Aorta (tissue), 5 donors: ENCODE measurements at regions not wholly inside any gene's neighbourhood (a gene's known extent, or its start where the extent isn't known, plus 50 kb on each side); places are given as distances from the start of the nearest gene placed in this dataset.
A peak's percentile ranks its signal among the peaks of the same experiment; 100 is the strongest.

ENCODE experiments used
- ATAC-seq: fragments of 200-7000 bp; cut with Tn5 transposase; one replicate; pipeline ENCODE4 v1.9.1; 2022; ENCODE audit warnings: moderate library complexity; ENCODE audit not compliant: low FRiP score
- DNase-seq, 2 donors: peaks; one replicate each; pipeline ENCODE4 v3.0.0-alpha.2; 2020
- H3K27ac ChIP-seq, 2 donors: one replicate each; pipeline ENCODE4 v1.5.1; 2013; ENCODE audit warnings: low read length in 2 of 2, mild to moderate bottlenecking in 2 of 2, moderate library complexity in 2 of 2, control low read depth in 1 of 2, inconsistent platforms in 1 of 2, low read depth in 1 of 2
- H3K27me3 ChIP-seq, 2 donors: one replicate each; pipeline ENCODE4 v1.6.1; 2013; ENCODE audit warnings: control low read depth in 1 of 2, low read length in 1 of 2, mild to moderate bottlenecking in 1 of 2, moderate library complexity in 1 of 2; ENCODE audit not compliant: insufficient read depth in 2 of 2, control insufficient read depth in 1 of 2
- H3K36me3 ChIP-seq, 2 donors: one replicate each; pipeline ENCODE4 v1.6.1; 2013; ENCODE audit warnings: control low read depth in 1 of 2, low read length in 1 of 2, mild to moderate bottlenecking in 1 of 2; ENCODE audit not compliant: insufficient read depth in 2 of 2, control insufficient read depth in 1 of 2
- H3K4me1 ChIP-seq, 2 donors: one replicate each; pipeline ENCODE4 v1.6.1; 2013; ENCODE audit warnings: low read length in 2 of 2, control low read depth in 1 of 2, mild to moderate bottlenecking in 1 of 2, moderate library complexity in 1 of 2; ENCODE audit not compliant: insufficient read depth in 2 of 2, control insufficient read depth in 1 of 2
- H3K4me3 ChIP-seq, 2 donors: one replicate each; pipeline ENCODE4 v1.5.1; 2013; ENCODE audit warnings: low read length in 2 of 2, control low read depth in 1 of 2, mild to moderate bottlenecking in 1 of 2
- H3K9me3 ChIP-seq: one replicate; pipeline ENCODE4 v1.6.1; 2013; ENCODE audit warnings: mild to moderate bottlenecking, low read length; ENCODE audit not compliant: control insufficient read depth
- WGBS, 2 donors: extraction: QIAGEN DNeasy Blood & Tissue Kit; methylation state at CpG; one replicate each; pipeline ENCODE4 v1.1.7; 2013; 5-methylcytosine and 5-hydroxymethylcytosine counted together
- intact Hi-C, 2 donors: fragments of 100-400 bp; cut with DNase I; formaldehyde crosslinking; loops; one replicate each; pipeline versions ENCODE4 v1.14.2 to v1.15.0; 2022
- donor health status: healthy with polysubstance abuse.
- donor health status: Bipolar disorder and iron deficiency.
- donor health status: DM: no; HTN: no; CAD: no.
- donor health status: DM: no; HTN: no; CAD: no.
- donor health status: DM: yes; HTN: yes; CAD: no.

DNA sequence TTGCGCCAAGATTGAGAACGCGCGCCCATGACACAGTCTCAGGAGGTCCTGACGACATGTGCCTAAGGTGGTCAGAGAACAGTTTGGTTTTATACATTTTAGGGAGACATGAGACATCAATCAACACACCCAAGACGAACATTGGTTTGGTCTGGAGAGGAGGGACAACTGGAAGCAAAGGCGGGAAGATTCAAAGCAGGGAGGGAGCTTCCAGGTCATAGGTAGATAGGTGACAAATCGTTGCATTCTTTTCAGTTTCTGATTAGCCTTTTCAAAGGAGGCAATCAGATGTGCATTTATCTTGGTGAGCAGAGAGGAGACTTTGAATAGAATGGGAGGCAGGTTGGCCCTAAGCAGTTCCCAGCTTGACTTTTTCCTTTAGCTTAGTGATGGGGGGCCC is 828.4 kb upstream of the DPPA4 start:
- no peak overlapping the region for H3K4me3 ChIP-seq
- H3K27me3 ChIP-seq, result no peaks in the 10 kb centered on the region
- no peak for DNase-seq
- H3K9me3 ChIP-seq, result no peaks in the 10 kb centered on the region
- no peak overlapping the region for H3K27ac ChIP-seq
- 60 to 62% methylated on average over 8 of the region's 8 CpGs for WGBS, 2 donors
- H3K36me3 ChIP-seq, result no peaks in the 10 kb centered on the region
- intact Hi-C loops, result no loop called here
- H3K4me1 ChIP-seq, result no peaks in the 10 kb centered on the region
- ATAC-seq, result no peak

DNA sequence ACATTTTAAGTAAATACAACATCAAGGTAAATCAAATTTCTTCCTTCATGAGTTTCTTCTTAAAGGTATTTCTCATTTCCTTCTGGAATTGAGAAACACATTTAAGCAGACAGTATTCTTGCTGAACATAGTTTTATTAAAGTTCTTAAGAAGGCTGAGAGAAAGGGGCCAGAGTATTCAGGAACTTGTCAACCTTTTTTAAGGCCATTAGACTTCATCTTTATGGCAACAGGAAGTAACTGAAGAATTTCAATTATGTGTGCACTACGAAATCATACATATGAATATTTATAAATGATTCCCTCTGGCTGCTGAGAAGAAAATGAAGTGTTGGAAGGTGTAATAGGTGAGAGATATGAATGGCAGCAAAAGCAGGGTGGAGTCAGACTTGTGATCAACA is 829.4 kb upstream of the DPPA4 start:
- DNase-seq, result no peak
- 60 to 63% methylated on average over 1 of the region's 1 CpG for WGBS, 2 donors

GRCh38 chr3:110174908-110175307 is 837.6 kb upstream of the DPPA4 start:
- DNase-seq, result no peak
- no peak for ATAC-seq
- Histone ChIP-seq H3K36me3 (no peaks in the 10 kb centered on the region), H3K4me1 (no peaks in the 10 kb centered on the region), H3K4me3 (no peak overlapping the region), H3K9me3 (no peaks in the 10 kb centered on the region), H3K27me3 (no peaks in the 10 kb centered on the region), H3K27ac (no peak overlapping the region)
- 84 to 85% methylated on average over 2 of the region's 2 CpGs for WGBS, 2 donors
- intact Hi-C loops, result no loop called here

More for the DNA sequence above, 829.4 kb upstream of the DPPA4 start:
- H3K4me3 ChIP-seq, result no peak overlapping the region
- intact Hi-C loops, result no loop called here
- ATAC-seq, result no peak
- H3K36me3 ChIP-seq, result no peaks in the 10 kb centered on the region
- no peaks in the 10 kb centered on the region for H3K9me3 ChIP-seq
- no peak overlapping the region for H3K27ac ChIP-seq
- no peaks in the 10 kb centered on the region for H3K4me1 ChIP-seq
- no peaks in the 10 kb centered on the region for H3K27me3 ChIP-seq

DNA sequence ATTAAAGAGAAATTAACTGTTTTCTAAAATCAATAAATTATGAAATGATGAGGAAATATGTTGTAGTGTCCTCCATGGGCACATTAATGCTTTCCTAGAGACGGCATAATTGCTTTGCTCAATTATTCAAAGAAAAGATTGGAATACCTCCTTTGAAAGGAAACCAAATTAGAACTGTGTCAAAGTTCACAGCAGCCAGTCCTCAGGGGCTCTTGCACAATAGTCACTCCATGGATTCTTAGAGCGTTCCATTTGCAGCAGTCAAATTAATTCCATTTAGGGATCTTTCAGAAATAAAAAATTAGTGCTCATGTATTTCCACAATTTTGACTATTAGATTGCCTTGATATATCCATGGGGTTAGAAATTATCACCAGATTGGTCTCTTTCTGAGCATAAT is 841.6 kb upstream of the DPPA4 start:
- ATAC-seq, result peak; percentile 45

GRCh38 chr3:110180733-110181132 is 843.4 kb upstream of the DPPA4 start:
- DNase-seq (no peak), ATAC-seq (peak; percentile 89)
- Histone ChIP-seq H3K9me3 (no peaks in the 10 kb centered on the region), H3K4me3 (peak overlapping the region in 1 of 2 donors; percentile 64), H3K27me3 (no peaks in the 10 kb centered on the region), H3K36me3 (no peaks in the 10 kb centered on the region), H3K27ac (peak overlapping the region in 1 of 2 donors; percentile 57), H3K4me1 (no peaks in the 10 kb centered on the region)
- intact Hi-C loops, result no loop called here
- WGBS, 2 donors, result 7 to 8% methylated on average over 4 of the region's 4 CpGs

More for the DNA sequence above, 841.6 kb upstream of the DPPA4 start:
- no peaks in the 10 kb centered on the region for H3K9me3 ChIP-seq
- H3K27me3 ChIP-seq, result no peaks in the 10 kb centered on the region
- no peak overlapping the region for H3K4me3 ChIP-seq
- H3K36me3 ChIP-seq, result no peaks in the 10 kb centered on the region
- H3K27ac ChIP-seq, result no peak overlapping the region
- intact Hi-C loops, result no loop called here
- WGBS, 2 donors, result 86 to 90% methylated on average over 2 of the region's 2 CpGs
- no peak for DNase-seq
- no peaks in the 10 kb centered on the region for H3K4me1 ChIP-seq

DNA sequence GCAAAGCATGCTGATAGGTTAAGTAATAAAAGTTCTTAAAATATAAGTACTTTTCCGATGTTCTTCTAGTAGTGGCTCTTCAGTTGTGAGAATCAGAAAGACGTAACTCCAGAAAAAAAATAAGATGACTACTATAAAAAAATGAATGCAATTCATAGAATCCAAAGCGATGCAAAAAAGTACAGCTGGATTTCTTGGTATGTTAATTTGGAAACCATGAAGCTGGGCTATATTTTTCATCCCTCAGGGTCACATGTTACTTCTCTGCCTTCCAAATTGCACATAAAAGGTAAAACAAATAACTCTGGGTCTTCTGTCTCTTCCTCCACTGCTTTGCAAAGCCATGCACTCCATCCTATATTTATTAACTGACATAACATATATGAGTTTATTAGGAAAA is 843.9 kb upstream of the DPPA4 start:
- Histone ChIP-seq H3K27ac (peak overlapping the region in 1 of 2 donors; percentile 57), H3K36me3 (no peaks in the 10 kb centered on the region), H3K4me1 (no peaks in the 10 kb centered on the region), H3K9me3 (no peaks in the 10 kb centered on the region), H3K4me3 (peak overlapping the region in 1 of 2 donors; percentile 64), H3K27me3 (no peaks in the 10 kb centered on the region)
- DNase-seq, result no peak
- intact Hi-C loops, result no loop called here
- ATAC-seq, result no peak
- WGBS, 2 donors, result 3 to 10% methylated on average over 3 of the region's 3 CpGs

GRCh38 chr3:110184536-110184935 is 847.2 kb upstream of the DPPA4 start:
- 4 to 6% methylated on average over 1 of the region's 1 CpG for WGBS, 2 donors

GRCh38 chr3:110193074-110193473 is 855.7 kb upstream of the DPPA4 start:
- 14 to 16% methylated on average over 2 of the region's 2 CpGs for WGBS, 2 donors
- Histone ChIP-seq H3K27ac (no peak overlapping the region), H3K4me3 (no peak overlapping the region), H3K4me1 (no peaks in the 10 kb centered on the region), H3K9me3 (no peaks in the 10 kb centered on the region), H3K27me3 (no peaks in the 10 kb centered on the region), H3K36me3 (no peaks in the 10 kb centered on the region)
- DNase-seq (no peak), ATAC-seq (no peak)
- intact Hi-C loops, result no loop called here

More at GRCh38 chr3:110184536-110184935, 847.2 kb upstream of the DPPA4 start:
- H3K9me3 ChIP-seq, result no peaks in the 10 kb centered on the region
- H3K27me3 ChIP-seq, result no peaks in the 10 kb centered on the region
- no peaks in the 10 kb centered on the region for H3K36me3 ChIP-seq
- H3K4me1 ChIP-seq, result no peaks in the 10 kb centered on the region
- ATAC-seq, result no peak
- H3K4me3 ChIP-seq, result no peak overlapping the region
- intact Hi-C loops, result no loop called here
- DNase-seq, result no peak
- no peak overlapping the region for H3K27ac ChIP-seq

- DNase-seq, result peak in 1 of 2 donors; percentile 53
- no peaks in the 10 kb centered on the region for H3K9me3 ChIP-seq
- ATAC-seq, result no peak
- WGBS, 2 donors, result 59 to 62% methylated on average over 12 of the region's 12 CpGs
- no peaks in the 10 kb centered on the region for H3K27me3 ChIP-seq
- H3K27ac ChIP-seq, result no peak overlapping the region
- H3K4me1 ChIP-seq, result no peaks in the 10 kb centered on the region
- intact Hi-C loops, result no loop called here
- H3K4me3 ChIP-seq, result no peak overlapping the region
- H3K36me3 ChIP-seq, result no peaks in the 10 kb centered on the region
Measured at GRCh38 chr3:110198717-110199587, 861.6 kb upstream of the DPPA4 start.
